Adipocyte (in vitro differentiated cells): ENCODE measurements at regions not wholly inside any gene's neighbourhood (a gene's known extent, or its start where the extent isn't known, plus 50 kb on each side); places are given as distances from the start of the nearest gene placed in this dataset.

Experiments
- DNase-seq: peaks from one replicate; pipeline ENCODE4 v3.0.0-alpha.2; 2015; ENCODE audit warnings: low read depth
- H3K27me3 ChIP-seq: replicated peaks from 2 replicates; pipeline ENCODE4 v1.7.0; 2013; ENCODE audit warnings: mild to moderate bottlenecking, low read length, moderate library complexity; ENCODE audit not compliant: control insufficient read depth, insufficient read depth
- H3K36me3 ChIP-seq: 2 replicates; pipeline ENCODE4 v1.7.0; 2013; ENCODE audit warnings: low read length, mild to moderate bottlenecking, moderate library complexity; ENCODE audit not compliant: control insufficient read depth, insufficient read depth, severe bottlenecking
- H3K4me1 ChIP-seq: 2 replicates; pipeline ENCODE4 v1.7.0; 2013; ENCODE audit warnings: mild to moderate bottlenecking, low read length, moderate library complexity; ENCODE audit not compliant: control insufficient read depth, insufficient read depth
- H3K4me3 ChIP-seq: 2 replicates; pipeline ENCODE4 v1.7.0; 2013; ENCODE audit warnings: mild to moderate bottlenecking, low read length, moderate library complexity
- H3K9ac ChIP-seq: 2 replicates; pipeline ENCODE4 v1.7.0; 2013; ENCODE audit warnings: mild to moderate bottlenecking, low read length, moderate library complexity
- H3K9me3 ChIP-seq: 2 replicates; pipeline ENCODE4 v1.7.0; 2013; ENCODE audit warnings: mild to moderate bottlenecking, low read length, moderate library complexity; ENCODE audit not compliant: control insufficient read depth

DNA sequence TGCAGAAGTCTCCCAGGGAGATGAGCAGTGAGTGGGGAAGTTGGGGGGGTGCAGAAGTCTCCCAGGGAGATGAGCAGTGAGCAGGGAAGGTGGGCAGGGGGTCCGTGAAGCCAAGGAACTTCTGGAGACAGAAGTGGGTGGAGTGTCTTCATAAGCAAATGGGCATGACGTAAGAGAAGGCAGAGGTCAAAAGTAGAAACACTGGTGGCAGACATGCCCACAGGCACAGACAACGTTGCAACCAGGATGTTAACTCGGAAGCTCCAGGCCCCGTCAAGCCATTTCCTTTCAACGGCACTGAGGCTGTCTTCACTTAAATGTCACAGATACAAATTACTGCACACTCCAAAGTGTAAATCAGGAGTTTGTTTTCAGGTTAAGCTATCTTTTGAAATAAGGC is 186.1 kb downstream of the SHANK2 start:
- no peak for DNase-seq
- no peaks in the 10 kb centered on the region for H3K9me3 ChIP-seq

DNA sequence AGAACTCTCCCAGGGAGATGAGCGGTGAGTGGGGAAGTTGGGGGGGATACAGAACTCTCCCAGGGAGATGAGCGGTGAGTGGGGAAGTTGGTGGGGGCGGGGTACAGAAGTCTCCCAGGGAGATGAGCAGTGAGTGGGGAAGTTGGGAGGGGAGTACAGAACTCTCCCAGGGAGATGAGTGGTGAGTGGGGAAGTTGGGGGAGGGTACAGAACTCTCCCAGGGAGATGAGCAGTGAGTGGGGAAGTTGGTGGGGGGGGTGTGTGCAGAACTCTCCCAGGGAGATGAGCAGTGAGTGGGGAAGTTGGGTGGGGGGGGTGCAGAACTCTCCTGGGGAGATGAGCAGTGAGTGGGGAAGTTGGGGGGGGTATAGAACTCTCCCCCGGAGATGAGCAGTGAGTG is 186.5 kb downstream of the SHANK2 start:
- Histone ChIP-seq H3K27me3 (no peaks in the 10 kb centered on the region), H3K4me3 (no peak overlapping the region), H3K4me1 (peaks cover 7% of the 10 kb centered on the region), H3K9me3 (no peaks in the 10 kb centered on the region), H3K36me3 (no peaks in the 10 kb centered on the region), H3K9ac (no peak overlapping the region)
- DNase-seq, result no peak

More for the DNA sequence above, 186.1 kb downstream of the SHANK2 start:
- H3K27me3 ChIP-seq, result no peaks in the 10 kb centered on the region
- no peaks in the 10 kb centered on the region for H3K36me3 ChIP-seq
- H3K4me3 ChIP-seq, result no peak overlapping the region
- peaks cover 7% of the 10 kb centered on the region for H3K4me1 ChIP-seq
- H3K9ac ChIP-seq, result no peak overlapping the region

DNA sequence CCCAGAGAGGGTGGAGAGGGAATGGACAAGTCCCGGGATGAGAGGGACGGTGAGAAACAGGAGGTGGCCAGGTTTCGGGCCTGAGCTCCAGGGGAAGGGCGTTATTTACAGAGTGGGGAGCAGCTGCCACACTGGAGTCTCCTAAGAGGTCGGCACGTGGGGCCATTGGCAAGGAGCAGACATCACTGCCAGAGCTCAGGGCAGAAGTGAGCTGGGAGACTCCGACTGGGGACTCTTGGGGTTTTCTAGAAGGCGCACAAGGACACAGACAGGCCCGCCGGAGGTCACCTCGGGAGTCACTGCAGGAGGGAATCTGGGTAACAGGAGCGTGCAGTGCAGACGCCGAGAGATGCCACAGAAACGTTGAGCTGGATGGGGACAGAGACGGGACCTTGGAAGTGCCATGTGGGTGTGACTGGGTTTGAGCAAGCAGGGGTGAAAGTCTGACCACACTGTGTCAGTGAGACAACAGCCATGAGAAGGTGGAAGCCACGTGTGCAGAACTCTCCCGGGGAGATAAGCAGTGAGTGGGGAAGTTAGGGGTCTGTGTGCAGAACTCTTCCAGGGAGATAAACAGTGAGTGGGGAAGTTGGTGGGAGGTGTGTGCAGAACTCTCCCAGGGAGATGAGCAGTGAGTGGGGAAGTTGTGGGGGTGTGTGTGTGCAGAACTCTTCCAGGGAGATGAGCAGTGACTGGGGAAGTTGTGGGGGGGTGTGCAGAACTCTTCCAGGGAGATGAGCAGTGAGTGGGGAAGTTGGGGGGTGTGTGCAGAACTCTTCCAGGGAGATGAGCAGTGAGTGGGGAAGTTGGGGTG is 187.5 kb downstream of the SHANK2 start:
- Histone ChIP-seq H3K9ac (no peak overlapping the region), H3K9me3 (no peaks in the 10 kb centered on the region), H3K4me1 (peaks cover 7% of the 10 kb centered on the region), H3K36me3 (no peaks in the 10 kb centered on the region), H3K4me3 (no peak overlapping the region), H3K27me3 (no peaks in the 10 kb centered on the region)
- DNase-seq, result no peak

DNA sequence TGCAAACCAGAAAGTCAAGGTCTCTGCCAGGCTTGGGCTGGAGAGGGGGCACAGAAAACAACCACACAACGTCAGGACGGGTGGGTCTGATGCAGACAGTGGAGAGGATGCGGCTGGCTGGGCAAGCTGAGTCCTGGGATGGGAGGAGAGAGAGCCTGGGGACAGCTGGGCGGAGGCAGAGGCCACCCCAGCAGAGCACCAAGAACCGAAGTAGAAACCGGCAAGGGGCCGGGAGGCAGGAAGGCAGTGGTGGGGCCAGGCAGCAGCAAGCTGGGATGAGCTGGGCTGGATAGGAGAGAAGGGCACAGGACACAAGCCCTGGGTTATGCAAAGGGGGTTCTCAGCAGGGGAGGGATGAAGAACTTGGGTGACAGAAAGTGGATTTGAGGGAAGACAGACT is 188.2 kb downstream of the SHANK2 start:
- peaks cover 7% of the 10 kb centered on the region for H3K4me1 ChIP-seq
- H3K36me3 ChIP-seq, result no peaks in the 10 kb centered on the region
- H3K9me3 ChIP-seq, result no peaks in the 10 kb centered on the region
- H3K4me3 ChIP-seq, result no peak overlapping the region
- no peak for DNase-seq
- H3K27me3 ChIP-seq, result no peaks in the 10 kb centered on the region
- no peak overlapping the region for H3K9ac ChIP-seq

DNA sequence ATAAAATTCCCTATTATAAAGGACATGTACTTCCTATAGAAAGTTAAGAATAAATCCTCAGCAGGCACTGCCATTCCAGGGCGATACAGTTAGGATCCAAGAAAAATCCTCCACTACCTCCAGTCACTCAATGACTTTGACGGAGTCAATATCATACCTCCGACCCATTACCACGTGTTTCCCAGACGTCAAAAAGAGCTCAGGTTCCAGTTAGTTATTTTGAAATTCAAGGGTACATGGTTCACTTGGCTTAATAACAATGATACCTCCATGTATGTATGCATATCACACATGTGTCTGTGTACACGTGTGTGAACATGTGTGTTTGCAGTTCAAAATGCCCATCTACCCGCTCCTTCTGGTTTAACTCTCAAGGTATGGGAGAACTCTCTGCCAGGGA is 189.2 kb downstream of the SHANK2 start:
- no peak overlapping the region for H3K9ac ChIP-seq
- no peaks in the 10 kb centered on the region for H3K9me3 ChIP-seq
- peaks cover 7% of the 10 kb centered on the region for H3K4me1 ChIP-seq
- H3K4me3 ChIP-seq, result no peak overlapping the region
- no peaks in the 10 kb centered on the region for H3K27me3 ChIP-seq
- no peak for DNase-seq
- no peaks in the 10 kb centered on the region for H3K36me3 ChIP-seq

DNA sequence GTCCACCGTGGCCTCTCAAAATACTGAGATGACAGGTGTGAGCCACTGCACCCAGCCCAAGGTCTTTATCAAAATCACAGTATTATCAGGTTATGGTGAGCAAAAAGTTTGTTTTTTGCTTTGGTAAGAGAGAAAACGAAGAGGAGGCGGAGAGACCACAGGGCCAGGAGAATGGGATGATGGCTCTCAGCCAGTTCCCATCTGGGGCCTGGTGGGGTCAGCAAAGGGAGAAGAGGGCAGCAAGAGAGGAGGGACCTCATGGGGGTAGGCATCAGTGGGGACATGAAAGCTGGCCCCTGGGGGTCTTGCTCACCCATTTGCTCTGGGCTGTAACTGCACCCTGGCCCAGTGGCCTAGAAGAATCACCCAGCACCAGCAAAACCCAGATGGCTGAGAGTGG is 190.2 kb downstream of the SHANK2 start:
- Histone ChIP-seq H3K9ac (no peak overlapping the region), H3K4me1 (peaks cover 7% of the 10 kb centered on the region), H3K9me3 (no peaks in the 10 kb centered on the region), H3K4me3 (no peak overlapping the region), H3K27me3 (no peaks in the 10 kb centered on the region), H3K36me3 (no peaks in the 10 kb centered on the region)
- no peak for DNase-seq

DNA sequence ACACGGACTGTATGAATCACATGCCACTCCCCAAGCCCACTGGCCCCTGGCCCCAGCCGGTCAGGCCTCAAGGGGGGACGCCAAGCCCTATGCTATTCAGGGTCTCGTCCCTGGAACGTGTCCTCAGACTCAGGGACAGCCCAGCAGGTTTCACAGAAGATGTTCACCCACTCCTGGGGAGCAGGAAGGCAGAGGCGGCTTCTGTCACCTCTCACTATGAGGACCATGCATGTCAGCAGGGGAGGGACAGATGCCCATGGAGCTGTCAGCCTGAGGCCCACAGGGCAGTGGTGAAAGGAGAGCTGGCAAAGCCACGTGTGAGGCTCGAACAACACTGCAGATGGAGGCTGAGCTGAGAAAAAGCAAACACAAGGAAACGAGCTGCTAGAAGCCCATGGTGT is 192.0 kb downstream of the SHANK2 start:
- DNase-seq, result no peak
- Histone ChIP-seq H3K9me3 (no peaks in the 10 kb centered on the region), H3K27me3 (no peaks in the 10 kb centered on the region), H3K9ac (no peak overlapping the region), H3K36me3 (no peaks in the 10 kb centered on the region), H3K4me1 (no peaks in the 10 kb centered on the region), H3K4me3 (no peak overlapping the region)

DNA sequence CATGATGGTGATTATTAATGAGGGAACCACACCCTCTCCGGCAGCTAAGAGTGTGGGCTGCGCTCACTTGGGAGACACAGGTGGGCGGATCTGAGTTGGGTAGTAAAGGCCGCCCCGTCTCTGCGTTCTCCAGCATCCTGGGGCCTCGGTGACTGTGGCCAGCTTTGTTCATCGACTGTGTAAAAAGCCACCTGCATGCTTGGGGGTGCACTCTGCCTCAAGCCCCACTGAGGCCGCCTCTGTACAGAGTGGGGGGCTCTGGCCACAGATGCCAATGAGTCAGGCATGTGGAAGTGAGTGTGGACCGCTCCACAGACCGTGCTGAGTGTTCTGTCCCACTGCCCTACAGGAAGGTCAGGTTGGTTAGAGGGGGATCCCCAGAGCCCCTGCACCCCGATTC is 192.7 kb downstream of the SHANK2 start:
- Histone ChIP-seq H3K27me3 (no peaks in the 10 kb centered on the region), H3K9ac (no peak overlapping the region), H3K9me3 (no peaks in the 10 kb centered on the region), H3K4me3 (no peak overlapping the region), H3K4me1 (no peaks in the 10 kb centered on the region), H3K36me3 (no peaks in the 10 kb centered on the region)
- DNase-seq, result no peak

DNA sequence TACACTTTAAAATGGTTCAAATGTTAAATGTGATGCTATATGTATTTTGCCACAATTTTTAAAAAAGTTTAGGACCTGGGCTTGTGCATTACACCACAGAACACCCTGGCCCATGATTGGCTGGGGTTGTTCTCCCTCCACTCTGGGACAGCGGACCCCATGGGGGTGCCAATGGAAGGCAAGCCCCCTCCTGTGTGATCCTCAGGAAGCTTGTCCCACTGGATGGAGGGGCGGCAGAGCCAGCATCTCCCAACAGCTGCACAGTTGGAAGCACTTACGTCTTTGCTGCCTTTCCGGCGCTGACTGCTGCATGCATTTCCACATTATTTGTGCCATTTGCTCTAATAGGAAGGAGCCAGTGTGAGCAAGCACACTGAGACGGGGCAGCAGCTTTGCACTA is 196.5 kb downstream of the SHANK2 start:
- Histone ChIP-seq H3K27me3 (no peaks in the 10 kb centered on the region), H3K36me3 (no peaks in the 10 kb centered on the region), H3K4me3 (no peak overlapping the region), H3K9ac (no peak overlapping the region), H3K4me1 (no peaks in the 10 kb centered on the region), H3K9me3 (no peaks in the 10 kb centered on the region)
- no peak for DNase-seq
